ENCODE measurements at regions not wholly inside any gene's neighbourhood (a gene's known extent, or its start where the extent isn't known, plus 50 kb on each side); places are given as distances from the start of the nearest gene placed in this dataset.

DNA sequence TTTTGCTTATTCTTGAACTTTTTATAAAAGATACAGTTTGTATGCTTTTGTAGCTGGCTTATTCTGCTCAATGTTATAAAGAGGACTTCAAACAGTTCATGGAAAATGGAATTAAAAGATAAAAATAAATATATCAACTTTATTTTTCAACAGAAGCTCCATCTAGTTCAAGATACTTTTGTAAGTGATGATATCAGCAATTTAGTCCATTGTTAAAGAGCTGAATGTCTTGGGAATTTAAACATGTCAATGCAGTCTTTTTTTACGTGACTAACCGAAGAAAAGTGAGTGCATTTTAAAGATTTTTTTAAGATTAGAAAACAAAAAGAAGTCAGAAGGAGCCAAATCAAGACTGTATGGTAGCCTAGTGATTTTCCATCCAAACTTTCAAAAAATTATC, 85.4 kb upstream of the CHST9 start:
- no peak overlapping the region for H3K4me3 ChIP-seq (ENCODE audit: low read depth, low read length)
- TF ChIP-seq, protein P1, sequence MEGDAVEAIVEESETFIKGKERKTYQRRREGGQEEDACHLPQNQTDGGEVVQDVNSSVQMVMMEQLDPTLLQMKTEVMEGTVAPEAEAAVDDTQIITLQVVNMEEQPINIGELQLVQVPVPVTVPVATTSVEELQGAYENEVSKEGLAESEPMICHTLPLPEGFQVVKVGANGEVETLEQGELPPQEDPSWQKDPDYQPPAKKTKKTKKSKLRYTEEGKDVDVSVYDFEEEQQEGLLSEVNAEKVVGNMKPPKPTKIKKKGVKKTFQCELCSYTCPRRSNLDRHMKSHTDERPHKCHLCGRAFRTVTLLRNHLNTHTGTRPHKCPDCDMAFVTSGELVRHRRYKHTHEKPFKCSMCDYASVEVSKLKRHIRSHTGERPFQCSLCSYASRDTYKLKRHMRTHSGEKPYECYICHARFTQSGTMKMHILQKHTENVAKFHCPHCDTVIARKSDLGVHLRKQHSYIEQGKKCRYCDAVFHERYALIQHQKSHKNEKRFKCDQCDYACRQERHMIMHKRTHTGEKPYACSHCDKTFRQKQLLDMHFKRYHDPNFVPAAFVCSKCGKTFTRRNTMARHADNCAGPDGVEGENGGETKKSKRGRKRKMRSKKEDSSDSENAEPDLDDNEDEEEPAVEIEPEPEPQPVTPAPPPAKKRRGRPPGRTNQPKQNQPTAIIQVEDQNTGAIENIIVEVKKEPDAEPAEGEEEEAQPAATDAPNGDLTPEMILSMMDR (conservative IDR thresholded peaks at IDR 0.05; ENCODE audit: low read depth, low read length), result no peak
- no peak for DNase-seq (ENCODE audit: low read depth)

DNA sequence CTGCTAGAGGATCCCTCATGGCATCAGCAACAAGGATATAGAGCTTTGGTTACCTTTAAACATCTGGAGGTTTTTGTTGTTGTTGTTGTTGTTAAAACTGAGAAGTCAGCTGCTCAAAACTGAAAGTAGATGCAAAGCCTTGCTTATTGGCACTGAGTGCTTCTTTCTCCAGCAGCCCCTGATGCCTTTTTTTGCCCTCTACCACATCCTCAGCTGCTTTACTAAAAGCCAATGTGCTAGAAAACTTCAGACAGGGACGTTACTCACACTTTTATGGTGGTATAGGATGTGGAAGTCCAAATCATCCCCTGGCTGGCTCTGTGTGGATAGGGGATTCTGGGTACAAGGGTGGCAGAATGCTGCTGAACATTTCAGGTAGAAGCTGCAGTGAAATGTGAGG, 78.3 kb upstream of the CHST9 start:
- TF ChIP-seq, protein P1 (conservative IDR thresholded peaks at IDR 0.05; ENCODE audit: low read depth, low read length), result no peak
- DNase-seq (ENCODE audit: low read depth), result no peak
- H3K4me3 ChIP-seq (ENCODE audit: low read depth, low read length), result no peak overlapping the region

- H3K4me3 ChIP-seq (ENCODE audit: low read depth, low read length), result no peak overlapping the region
- no peak for DNase-seq (ENCODE audit: low read depth)
- TF ChIP-seq, protein P1 (conservative IDR thresholded peaks at IDR 0.05; ENCODE audit: low read depth, low read length), result no peak
These were observed 76.9 kb upstream of the CHST9 start for GRCh38 chr18:27261769-27262549.

DNA sequence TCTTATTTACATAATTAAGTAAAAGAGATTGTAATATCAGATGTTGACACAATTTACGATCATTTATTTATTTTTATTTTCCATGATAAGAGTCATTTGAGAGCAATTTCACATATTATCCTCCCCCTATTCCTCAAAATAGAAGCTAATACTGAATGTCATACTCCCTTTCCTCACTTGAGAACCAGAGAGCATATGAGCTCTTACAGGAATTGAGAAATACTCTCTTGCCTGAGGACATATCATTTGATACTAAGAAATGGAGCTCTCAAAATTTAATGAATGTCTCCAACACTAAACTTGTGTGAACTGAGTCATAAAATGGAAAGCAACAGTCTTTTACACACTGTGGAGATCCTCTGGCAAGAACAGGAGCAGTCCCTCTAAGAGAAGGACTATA, 68.5 kb upstream of the CHST9 start:
- TF ChIP-seq, protein P1 (conservative IDR thresholded peaks at IDR 0.05; ENCODE audit: low read depth, low read length), result no peak
- DNase-seq (ENCODE audit: low read depth), result no peak
- no peak overlapping the region for H3K4me3 ChIP-seq (ENCODE audit: low read depth, low read length)

- no peak overlapping the region for H3K4me3 ChIP-seq (ENCODE audit: low read depth, low read length)
- TF ChIP-seq, protein P1 (conservative IDR thresholded peaks at IDR 0.05; ENCODE audit: low read depth, low read length), result no peak
- DNase-seq (ENCODE audit: low read depth), result no peak
These were observed 65.4 kb upstream of the CHST9 start for GRCh38 chr18:27250471-27250870.

DNA sequence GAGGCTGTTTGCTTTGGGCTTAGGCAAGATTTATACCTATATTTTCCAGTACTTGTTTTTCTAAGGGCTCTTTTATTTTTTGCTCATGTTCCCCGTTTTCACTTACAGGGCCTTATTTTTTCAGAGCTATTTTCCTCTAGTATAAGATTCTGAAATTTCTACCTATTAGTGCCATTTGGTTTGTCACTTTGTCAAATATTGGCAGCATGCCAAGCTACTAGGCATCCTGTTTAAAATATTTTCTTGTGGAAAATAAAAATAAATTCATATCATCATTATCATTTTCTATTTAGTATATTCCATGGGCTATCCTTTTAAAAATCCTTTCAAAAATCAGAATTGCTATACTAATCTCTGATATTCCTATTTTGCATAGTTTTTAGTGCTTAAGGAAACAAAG, 64.8 kb upstream of the CHST9 start:
- no peak overlapping the region for H3K4me3 ChIP-seq (ENCODE audit: low read depth, low read length)
- TF ChIP-seq, protein P1 (conservative IDR thresholded peaks at IDR 0.05; ENCODE audit: low read depth, low read length), result no peak
- DNase-seq (ENCODE audit: low read depth), result no peak

DNA sequence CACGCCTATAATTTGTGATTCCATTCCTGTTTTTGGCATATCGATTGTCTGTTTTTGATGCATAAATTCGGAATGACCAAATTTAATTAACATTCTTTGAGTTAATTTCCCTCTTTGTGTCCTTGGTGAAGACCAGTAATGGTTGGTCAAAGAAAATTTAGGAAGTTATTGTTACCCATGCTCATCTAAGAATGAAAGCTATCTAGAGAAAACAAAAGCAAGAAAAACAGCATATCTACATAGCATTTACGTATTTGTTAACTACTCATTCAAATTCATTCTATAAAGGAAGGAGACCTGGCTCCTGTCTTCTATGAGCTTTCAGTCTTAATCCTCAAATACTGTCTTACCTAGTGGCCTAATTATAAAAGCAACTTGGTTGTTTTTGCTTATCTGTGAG, 59.2 kb upstream of the CHST9 start:
- TF ChIP-seq, protein P1 (conservative IDR thresholded peaks at IDR 0.05; ENCODE audit: low read depth, low read length), result no peak
- no peak for DNase-seq (ENCODE audit: low read depth)
- H3K4me3 ChIP-seq (ENCODE audit: low read depth, low read length), result no peak overlapping the region

Data from epithelial cell of proximal tubule (primary cell).